PC-9 (cell line): ENCODE measurements at regions not wholly inside any gene's neighbourhood (a gene's known extent, or its start where the extent isn't known, plus 50 kb on each side); places are given as distances from the start of the nearest gene placed in this dataset.

Source experiments
- CTCF ChIP-seq: fragments of 200-600 bp; sonication (generic); conservative IDR thresholded peaks from 2 replicates; pipeline ENCODE4 v1.6.1; 2017; ENCODE audit warnings: mixed run types, antibody characterized with exemption, mild to moderate bottlenecking, moderate library complexity
- EZH2 ChIP-seq: fragments of 200-600 bp; sonication (generic); IDR thresholded peaks from 2 replicates; pipeline ENCODE4 v1.8.0; 2017; ENCODE audit warnings: antibody characterized with exemption, low read depth

- TF ChIP-seq CTCF (no peak), EZH2 (no peak)
Observed at GRCh38 chr18:61019338-61020301, 313.6 kb upstream of the CDH20 start.
